Fibroblast of villous mesenchyme (primary cell): ENCODE measurements at regions not wholly inside any gene's neighbourhood (a gene's known extent, or its start where the extent isn't known, plus 50 kb on each side); places are given as distances from the start of the nearest gene placed in this dataset.

Experiments
- DNase-seq: peaks from one replicate; pipeline ENCODE4 v3.0.0-alpha.2; 2010; ENCODE audit warnings: low read depth
- H3K4me3 ChIP-seq: 2 replicates; pipeline ENCODE4 v1.5.1; 2011; ENCODE audit warnings: low read depth, mild to moderate bottlenecking, low read length
- TF ChIP-seq, protein P1 (sequence below): IDR thresholded peaks from 2 replicates; pipeline ENCODE4 v1.5.1; 2012; ENCODE audit warnings: low read depth, mild to moderate bottlenecking, low read length; ENCODE audit not compliant: insufficient read depth

DNA sequence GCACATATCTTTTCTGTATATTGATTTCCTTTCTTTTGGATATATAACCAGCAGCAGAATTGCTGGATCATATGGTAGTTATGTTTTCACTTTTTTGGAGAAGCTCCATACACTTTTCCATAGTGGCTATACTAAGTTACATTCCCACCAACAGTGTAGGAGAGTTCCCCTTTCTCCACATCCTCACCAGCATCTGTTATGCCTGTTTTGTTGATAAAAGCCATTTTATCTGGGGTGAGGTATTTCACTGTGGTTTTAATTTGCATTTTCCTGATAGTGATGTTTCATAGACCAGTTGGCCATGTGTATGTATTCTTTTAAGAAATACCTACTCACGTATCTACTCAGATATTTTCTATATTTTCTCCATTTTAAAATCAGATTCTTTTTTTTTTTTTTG lies 419.3 kb upstream of the FAT3 start:
- DNase-seq = no peak
- TF ChIP-seq, protein P1, sequence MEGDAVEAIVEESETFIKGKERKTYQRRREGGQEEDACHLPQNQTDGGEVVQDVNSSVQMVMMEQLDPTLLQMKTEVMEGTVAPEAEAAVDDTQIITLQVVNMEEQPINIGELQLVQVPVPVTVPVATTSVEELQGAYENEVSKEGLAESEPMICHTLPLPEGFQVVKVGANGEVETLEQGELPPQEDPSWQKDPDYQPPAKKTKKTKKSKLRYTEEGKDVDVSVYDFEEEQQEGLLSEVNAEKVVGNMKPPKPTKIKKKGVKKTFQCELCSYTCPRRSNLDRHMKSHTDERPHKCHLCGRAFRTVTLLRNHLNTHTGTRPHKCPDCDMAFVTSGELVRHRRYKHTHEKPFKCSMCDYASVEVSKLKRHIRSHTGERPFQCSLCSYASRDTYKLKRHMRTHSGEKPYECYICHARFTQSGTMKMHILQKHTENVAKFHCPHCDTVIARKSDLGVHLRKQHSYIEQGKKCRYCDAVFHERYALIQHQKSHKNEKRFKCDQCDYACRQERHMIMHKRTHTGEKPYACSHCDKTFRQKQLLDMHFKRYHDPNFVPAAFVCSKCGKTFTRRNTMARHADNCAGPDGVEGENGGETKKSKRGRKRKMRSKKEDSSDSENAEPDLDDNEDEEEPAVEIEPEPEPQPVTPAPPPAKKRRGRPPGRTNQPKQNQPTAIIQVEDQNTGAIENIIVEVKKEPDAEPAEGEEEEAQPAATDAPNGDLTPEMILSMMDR = no peak
- no peak overlapping the region for H3K4me3 ChIP-seq

DNA sequence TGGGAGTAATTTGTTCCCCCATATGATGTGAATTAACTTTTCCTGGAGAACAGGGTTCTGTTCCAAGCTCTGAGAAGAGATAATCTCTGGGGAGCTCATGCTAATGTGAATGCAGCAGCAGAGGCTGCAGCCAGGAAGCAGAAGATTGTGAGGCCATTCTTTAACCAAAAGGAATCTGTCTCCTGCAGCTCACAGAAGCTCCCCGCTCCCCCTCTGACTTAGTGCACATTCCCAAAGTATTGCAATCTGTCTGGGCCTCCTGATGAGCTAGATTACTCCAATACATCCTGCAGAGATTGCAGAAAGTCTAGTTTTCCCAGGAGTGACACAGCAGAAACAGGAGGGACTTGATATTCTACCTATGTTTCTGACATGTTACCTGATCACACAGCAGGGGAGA lies 420.6 kb upstream of the FAT3 start:
- no peak for DNase-seq
- H3K4me3 ChIP-seq = no peak overlapping the region
- TF ChIP-seq, protein P1 = no peak

DNA sequence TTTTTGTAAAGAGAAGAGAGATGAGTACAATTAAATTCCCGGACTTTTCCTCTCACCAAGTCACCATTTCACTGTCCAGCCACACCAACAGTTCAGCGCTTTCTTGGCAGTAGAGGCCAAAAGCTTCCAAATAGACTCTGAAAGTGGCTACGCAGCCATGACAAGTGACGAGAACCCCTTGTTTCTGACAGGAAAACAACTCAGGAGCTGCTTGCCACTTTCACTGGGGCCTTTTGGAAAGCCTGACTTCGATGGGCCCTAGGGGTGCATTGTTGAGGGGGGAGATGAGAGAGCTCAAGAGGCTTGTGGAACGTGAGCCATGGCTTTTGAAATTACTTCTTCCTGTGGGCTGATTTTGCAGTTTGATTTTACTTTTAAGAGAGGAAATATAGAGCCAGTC lies 422.1 kb upstream of the FAT3 start:
- no peak for DNase-seq
- TF ChIP-seq, protein P1 = no peak
- H3K4me3 ChIP-seq = no peak overlapping the region

DNA sequence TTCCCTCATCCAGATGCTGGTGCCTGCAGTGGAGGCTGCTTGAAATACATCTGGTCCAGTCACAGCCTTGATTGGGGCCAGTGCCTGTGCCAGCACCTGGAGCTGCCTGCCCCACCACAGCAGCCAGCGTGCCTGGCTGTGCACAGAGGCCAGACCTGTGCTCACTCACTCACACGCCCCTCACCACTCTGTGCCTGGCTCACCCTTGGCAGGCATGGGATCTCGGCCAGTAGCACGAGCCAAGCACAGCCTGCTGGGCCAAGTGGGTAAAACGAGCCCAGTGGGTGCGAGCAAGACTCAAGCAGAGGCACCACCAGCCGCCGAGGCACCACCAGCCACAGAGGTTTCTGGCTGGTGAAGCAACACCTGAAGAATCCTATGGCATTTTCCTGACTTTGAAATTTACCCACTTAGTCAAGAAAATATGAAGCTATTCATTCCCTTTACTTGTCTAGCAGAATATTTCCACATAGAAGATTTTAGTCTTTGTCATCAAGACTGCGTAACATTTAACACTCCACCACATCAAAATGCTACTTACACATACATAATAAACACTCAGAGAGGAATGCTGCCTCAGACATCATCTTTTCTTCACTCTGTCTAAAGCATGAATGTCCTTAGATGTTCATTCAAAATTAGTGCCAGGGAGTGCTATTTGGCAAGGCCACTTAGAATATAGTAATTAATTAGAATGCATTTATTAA lies 424.3 kb upstream of the FAT3 start:
- no peak for DNase-seq
- TF ChIP-seq, protein P1 = no peak
- no peak overlapping the region for H3K4me3 ChIP-seq

DNA sequence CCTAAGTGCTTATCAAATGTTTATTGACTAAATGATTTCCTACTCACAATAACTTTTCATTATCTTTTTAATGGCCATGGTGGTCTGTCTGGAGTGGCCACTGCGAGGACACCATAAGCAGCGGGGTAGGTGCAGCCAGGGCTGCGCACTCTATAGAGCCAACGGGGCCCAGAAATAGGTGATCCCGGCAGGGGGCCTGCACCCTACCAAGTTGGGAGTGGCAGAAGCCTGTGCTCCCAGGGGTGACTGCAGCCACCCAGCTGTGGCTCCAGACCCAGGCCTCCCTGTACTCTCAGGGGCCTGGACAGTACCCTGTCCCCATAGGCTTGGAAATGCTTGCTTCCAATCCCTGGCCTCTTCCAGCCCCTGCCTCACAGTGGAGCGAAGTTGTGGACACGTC lies 426.4 kb upstream of the FAT3 start:
- DNase-seq = no peak
- TF ChIP-seq, protein P1 = no peak
- H3K4me3 ChIP-seq = no peak overlapping the region

DNA sequence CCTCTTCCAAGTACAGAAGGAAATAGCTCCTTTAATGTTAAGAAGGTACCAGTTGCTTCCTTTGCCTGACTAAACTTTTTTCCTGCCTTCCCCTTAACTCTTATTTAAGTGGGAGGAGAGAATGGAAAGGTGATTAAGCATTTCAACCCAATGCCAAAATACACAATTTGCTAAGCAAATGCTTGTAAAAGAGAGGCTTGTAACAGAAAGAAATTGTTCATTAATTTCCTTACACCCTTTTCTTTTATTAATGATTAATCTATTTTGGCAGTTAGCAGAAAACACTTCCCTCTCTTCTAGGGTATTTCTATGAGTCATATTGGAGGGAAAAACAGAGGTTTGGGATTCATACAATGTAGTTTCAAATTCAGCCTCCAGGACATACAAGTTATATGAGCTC lies 427.6 kb upstream of the FAT3 start:
- TF ChIP-seq, protein P1 = no peak
- no peak for DNase-seq
- H3K4me3 ChIP-seq = no peak overlapping the region
